ENCODE measurements at regions not wholly inside any gene's neighbourhood (a gene's known extent, or its start where the extent isn't known, plus 50 kb on each side); places are given as distances from the start of the nearest gene placed in this dataset.

DNA sequence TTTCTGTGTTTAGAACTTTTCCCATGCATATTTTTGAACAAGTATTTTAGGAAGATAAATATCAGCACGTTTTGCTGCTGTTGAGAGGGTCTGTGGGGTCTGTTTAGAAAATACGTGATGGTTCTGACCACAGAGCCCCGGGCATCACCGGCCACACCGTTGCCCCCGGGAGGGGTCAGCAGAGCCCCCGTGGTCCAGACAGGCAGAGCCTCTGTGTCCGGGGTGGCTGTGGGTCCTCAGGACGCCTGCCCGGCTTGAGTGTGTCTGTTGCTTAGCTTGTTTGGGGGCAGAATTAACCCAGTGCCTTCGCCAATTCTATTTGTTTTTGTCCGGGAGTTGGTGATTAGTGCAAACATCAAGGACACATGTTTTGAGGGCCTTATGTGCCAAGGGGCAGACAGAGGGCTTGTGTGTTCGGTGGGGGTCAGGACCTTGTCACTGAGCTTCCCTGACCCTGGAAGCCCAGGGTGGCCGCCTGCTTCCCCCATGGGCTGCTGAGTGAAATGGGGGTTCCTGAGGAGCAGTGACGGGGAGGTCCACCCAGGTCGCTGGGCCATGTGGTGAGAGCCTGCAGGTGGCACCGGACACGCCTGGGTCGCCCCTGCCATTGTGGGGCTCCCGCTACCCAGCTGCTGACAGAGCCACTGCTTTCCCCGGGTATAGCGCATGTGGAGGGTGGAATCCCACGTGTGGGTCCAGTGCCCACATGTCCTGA lies 122.2 kb downstream of the SIK1 start:
- DNase-seq, result no peak

DNA sequence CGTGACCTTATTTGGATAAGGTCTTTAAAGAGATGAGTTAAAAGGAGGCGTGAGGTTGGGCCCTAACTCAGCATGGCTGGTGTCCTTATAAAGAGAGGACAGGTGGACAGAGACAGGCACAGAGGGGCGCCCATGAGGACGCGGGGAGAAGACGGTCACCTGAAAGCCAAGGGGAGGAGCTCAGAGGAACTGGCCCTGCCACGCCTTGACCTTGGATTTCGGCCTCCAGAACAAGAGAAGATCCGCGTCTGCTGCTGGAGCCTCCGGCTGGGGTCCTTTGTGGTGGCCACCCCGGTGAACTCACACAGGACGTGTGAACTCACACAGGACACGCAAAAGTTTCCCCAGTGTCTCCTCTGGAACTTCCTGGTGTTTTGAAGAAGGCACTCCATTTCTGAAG lies 122.7 kb downstream of the SIK1 start:
- no peak for DNase-seq

DNA sequence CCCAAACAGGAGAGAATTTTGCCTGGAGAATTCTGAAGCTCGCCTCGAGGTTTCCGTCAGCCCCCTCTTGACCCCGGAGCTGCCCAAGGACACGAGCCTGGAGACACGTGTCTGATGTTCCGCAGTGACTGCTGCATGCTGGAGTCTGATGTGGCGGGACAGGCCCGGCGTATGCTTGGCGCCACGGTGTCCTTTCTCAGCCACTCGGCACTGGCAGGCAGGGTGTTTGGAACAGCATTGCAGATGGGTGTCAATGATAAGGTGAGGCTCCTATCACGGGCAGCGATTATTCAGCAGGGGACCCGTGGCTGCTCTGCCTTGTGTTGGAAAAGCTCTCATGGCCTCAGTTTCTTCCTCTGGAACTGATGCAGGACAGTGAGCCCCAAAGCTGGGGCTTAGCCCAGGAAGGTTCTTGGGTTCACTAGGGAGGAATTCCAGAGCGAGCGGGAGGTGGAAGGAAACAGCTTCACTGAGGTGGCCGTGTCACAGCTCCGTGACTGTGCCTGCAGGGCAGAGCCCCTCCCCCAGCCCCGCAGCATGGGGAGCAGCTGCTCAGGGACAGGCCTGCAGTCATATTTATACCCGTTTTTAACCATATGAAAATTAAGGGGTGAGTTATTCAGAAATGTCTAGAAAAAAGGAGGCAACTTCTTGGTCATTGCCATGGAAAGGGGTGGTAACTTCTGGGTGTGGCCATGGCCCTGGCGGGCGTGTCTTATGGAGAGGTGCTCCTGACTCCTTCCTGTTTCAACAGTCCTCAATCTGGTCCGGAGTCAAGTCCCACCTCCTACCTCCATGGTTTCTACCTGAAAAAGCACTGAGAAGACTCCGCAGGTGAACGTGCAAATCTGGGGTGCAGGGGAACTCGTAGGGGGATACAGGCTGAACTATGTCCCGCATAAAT lies 123.4 kb downstream of the SIK1 start:
- no peak for DNase-seq

DNA sequence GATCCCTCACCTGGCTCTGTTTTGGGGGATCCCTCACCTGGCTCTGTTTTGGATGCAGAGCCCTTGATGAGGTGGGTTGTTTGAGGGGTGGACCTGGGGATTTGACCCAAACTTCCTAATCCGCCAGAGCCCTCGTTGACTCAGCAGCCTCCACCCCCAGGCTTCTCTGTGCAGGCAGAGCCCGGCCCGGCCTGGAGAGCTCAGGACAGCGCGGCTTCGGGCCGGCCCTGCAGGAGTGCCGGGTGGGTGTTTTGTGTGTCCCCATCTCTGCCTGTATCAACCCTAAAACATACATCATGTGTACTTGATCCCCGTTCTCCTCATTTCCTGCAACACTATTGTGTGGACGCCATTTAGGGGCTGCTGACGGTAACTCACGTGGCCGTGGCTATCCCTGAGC lies 124.2 kb downstream of the SIK1 start:
- no peak for DNase-seq

DNA sequence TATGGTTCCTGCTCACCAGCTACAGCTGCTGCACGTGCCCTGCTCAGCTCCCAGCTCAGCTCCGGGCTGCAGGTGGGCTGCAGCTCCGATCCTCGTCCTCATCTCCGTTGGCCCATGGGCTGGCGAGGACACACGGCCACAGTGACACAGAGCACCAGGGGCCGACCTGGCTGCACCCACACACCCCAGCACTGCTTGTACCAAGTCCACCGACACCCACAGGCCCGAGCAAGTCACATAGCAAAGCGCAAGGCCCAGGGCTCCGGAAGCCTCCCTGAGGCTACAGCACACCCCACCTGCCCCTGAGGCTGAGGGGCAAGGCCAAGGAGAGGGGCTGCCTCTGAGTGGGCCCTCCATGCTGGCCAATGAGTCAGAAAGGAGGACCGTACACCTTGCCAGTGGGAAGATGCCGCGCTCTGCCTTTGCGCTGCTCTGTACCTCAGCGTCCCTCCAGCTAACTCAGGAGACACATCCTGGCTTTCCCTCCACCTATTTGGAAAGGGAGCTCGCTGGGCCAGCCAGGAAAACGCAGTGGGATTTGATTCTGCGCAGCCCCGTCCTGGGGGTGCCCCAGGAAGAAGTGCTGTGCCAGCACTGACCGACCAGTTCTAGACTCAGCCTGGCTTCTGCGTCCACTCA lies 124.8 kb downstream of the SIK1 start:
- DNase-seq, result no peak

DNA sequence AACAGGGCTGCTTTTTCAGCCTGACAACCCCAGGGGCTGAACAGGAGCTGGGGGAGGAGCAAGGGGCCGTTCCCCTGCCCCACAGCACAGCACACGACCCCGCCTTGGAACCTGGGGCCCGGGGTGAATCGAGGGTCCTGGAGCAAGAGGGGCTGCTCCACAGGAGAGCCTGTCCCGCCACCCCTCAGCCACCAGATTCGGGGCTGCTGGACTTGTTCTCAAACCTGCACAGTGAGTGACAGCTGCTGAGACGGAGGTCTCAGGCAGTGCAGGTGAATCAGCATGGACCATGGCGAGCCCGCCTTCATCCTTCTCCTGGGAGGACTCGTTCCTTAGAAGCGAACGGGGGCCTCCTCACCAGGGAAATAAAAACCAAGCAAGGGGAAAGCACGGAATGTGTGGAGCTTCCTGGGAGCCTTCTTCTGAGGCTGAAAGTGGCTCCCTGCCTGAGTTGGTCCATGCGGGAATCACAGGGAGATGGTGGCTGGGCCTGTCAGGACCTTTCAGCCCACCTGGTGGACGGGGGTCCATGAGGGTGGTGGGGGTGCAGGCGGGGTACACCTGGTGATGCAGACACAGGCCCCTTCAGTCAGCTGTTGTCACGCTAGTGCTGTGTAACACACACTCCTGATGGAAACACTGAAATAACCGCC lies 125.4 kb downstream of the SIK1 start:
- DNase-seq, result no peak

DNA sequence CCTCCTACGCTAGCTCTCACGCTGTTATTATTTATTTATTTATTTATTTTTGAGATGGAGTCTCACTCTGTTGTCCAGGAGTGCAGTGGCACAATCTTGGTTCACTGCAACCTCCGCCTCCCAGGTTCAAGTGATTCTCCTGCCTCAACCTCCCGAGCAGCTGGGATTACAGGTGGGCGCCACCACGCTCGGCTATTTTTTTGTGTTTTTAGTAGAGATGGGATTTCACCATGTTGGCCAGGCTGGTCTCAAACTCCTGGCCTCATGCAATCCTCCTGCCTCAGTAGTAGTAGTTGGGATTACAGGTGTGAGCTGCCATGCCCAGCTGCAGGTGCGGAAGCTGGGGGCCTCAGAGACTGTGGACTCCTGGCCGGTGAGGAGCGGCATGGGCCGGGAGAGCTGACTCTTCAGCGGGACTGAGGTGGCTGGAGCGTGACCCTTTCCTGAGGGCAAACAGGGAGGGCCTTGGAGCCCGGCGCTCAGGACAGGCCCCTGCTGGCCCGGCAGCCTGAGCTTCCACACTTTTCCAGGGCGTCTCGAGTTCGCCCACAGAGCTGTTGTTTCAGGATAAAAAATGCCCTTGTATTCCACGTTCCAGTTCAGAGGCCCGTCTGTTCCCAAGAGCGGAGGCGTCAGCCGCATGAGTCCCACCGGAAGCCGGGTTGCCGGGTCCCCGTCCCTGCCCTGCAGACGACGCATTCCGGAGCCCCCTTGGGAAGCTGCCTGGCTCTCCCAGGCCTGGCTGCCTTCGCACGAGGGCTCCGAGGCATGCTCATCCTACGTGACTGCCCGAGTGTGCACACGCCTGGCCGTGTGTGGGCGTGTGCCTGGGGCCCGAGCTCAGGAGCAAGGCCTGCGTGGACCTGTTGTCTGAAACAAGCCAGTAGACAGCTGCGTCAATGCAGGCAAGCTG lies 126.2 kb downstream of the SIK1 start:
- no peak for DNase-seq

DNA sequence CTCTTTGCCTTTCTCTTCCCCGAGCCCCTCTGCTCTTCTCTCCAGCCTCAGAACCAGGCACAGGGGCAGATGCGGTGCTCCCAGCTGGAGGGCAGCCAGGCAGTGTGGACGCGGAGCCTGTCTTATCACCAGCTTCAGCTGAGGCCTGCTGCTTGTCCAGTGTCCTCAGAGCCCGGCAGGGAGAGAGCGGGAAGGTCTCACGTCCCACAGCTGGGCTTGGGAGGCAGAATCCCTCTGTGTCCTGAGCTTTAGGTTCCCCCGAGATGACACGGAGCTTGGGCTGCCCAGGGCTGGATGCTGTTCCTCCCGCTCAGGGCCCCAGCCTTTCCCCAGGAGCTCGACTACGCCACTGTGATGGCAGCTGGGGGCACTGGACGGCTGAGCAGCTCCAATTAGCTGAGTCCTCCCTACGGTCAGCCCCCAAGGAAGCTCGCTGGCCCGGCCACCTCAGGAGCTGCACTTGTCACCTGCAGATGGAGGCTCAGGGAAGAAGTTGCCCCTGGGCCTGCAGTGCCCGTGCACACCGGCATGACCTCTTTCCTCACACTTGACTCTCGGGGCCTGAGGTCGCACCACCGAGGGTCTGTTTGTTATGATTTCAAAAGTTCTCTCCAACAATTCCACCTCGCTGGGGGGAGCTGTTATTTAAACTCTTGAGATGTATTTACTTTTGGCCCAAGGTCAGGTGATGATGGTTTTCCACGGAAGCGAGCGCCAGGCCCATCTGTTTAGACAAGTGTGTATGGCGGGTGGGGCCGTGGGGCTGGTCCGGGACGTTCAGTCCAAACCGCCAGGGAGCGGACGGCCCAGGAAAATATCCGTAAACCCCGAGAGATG lies 127.3 kb downstream of the SIK1 start:
- DNase-seq, result no peak

DNA sequence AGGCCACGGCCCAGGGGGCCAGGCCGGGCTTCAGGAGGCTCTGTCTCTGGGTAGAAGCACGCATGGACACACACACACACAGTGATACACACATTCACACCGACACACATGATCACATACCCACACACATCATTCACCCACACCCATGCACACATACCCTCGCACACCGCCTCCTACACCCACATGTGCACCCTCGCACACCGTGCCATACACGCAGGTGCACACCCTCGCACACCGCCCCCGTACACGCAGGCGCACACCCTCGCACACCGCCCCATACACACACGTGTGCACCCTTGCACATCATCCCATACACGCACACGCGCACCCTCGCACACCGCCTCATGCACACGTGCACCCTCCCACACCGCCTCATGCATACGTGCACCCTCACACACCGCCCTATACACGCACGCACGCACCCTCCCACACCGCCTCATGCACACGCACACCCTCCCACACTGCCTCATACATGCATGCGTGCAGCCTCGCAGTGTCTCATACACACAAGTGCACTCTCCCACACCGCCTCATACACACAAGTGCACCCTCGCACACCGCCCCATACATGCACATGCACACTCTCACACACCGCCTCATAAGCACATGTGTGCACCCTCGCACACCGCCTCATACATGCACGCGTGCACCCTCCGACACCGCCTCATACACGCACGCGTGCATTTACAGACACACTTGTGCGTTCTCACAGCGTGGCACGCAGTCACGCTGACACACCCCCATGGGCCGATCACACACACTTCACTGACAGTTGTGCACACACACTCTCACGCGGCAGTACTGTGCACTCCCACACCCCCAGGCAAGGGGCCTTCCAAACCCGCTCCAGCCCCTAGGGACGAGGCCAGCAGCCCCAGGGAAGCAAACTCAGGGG lies 128.1 kb downstream of the SIK1 start:
- DNase-seq, result no peak

DNA sequence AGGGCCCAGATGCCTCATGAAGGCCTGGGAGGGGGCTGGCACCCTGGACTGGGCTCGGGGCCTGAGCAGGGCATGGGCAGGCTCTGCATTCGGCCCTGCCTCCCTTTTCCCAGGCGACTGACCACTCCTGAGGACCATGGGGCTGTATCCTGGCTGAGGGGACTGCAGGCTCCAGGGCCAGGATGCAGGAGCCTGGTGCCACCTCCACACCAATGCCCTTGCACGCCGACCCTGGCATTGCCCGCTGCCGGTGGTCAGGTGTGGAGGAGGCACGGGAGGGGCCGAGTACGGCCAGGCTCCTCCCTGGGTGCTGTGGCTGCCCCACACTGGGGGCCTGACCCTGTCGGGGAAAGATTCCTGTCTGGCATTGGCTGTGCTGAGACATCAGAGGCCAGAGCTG lies 128.9 kb downstream of the SIK1 start:
- DNase-seq, result no peak

DNA sequence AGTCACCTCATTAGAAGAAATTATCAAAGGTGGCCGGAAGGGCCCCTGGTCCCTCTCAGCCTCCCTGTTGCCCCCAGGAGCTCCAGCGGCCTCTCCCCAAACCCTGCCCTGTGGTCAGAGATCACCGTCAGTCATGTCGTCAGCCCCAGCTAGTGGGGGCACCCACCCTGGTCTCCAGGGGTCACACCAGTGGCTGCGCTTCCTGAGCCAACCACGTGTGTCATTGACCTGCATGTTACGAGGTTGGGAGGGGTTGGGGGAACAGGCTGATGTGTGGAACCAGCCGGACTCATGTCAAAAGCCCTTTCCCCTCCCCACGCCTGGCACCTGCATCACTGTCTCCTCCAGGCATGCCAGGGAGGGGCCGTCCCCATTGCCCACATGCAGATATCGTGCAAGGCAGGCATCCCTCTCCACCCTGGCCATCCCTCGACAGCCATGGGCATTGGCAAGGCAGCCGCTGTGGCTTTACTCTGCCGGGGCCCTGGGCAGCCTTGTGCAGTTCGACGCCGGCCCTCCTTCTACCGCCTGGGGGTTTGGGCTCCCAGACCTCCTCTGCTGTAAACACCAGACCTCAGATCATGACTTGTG lies 128.7 kb downstream of the CRYAA start:
- no peak for DNase-seq

DNA sequence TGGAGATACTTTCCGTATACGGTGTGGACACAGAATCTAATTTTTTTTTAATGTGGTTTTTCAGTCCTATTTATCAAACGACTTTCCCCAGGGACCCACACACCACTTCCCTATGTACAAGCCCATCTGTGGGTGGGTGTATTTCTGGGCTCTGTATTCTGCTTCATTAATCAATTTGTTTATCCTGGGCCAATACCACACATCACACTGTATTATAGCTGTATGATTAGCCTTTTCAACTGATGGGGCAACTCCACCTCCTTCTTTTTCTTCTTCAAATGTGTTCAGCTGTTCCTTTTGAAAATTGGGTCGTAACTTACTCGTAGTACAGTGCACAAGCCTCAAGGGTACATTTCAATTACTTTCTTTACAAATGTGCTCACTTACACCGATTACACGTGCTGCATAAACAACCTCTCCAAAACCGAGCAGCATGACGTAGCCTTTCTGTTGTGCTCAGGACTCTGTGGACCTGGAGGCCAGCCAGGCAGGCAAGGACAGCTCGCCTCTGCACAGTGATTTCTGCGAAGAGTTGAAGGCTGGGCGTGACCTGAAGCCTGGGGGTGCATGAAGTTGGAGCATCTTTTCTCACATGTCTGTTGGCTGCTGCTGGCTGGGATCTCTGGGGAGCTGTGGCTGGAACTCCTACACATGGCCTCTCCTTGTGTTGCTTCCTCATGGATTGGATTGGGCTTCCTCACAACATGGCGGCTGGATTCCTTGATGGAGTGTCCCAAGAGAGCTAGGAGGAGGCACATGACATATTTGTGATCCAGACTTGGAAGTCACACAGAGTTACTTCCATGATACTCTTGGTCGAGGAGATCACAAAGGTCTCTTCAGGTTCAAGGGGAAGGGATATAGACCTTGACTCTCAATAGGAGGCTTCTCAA lies 126.5 kb downstream of the CRYAA start:
- no peak for DNase-seq

DNA sequence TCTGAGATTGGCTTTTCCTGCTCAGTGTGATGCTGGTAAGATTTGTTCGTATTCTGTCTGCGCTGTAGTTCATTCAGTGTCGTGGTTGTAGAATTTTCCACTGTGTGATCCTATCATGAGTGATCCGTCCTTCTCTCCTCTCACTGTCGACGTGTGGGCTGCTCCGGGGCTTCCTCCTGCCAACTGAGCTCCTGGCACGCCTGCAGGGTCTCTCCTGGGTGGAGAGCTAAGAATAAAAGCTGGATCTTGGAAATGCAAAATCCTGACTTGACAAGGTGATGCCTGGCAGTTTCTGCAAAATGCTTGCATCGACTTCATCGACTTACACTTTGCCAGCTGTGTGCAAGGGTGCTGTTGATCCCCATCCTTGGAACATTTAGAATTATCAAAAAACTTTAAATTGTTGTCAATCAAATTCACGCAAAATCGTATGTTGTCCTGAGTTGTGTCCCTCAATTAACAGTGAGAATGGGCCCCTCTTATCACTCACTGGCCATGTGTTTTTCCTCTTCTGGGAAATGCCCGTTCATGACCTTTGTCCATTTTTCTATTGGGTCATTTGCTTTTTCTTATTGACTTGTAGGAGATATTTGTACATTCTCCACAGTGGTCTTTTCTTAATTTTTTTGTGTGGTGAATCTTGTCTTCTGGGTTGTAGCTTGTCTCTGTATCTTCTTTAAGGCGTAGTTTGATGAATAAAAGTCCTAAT lies 125.5 kb downstream of the CRYAA start:
- DNase-seq, result peak in 1 of 51 donors; percentile 9

DNA sequence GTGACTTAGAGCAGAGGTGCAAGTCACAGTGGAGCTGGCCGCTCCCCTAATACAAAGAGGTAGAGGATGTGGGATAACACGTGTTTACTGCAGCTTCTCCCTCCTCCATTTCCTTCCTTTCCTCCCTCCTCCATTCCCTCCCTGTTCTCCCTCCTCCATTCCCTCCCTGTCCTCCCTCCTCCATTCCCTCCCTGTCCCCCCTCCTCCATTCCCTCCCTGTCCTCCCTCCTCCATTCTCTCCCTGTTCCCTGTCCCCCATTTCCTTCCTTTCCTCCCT lies 124.0 kb downstream of the CRYAA start:
- no peak for DNase-seq

DNA sequence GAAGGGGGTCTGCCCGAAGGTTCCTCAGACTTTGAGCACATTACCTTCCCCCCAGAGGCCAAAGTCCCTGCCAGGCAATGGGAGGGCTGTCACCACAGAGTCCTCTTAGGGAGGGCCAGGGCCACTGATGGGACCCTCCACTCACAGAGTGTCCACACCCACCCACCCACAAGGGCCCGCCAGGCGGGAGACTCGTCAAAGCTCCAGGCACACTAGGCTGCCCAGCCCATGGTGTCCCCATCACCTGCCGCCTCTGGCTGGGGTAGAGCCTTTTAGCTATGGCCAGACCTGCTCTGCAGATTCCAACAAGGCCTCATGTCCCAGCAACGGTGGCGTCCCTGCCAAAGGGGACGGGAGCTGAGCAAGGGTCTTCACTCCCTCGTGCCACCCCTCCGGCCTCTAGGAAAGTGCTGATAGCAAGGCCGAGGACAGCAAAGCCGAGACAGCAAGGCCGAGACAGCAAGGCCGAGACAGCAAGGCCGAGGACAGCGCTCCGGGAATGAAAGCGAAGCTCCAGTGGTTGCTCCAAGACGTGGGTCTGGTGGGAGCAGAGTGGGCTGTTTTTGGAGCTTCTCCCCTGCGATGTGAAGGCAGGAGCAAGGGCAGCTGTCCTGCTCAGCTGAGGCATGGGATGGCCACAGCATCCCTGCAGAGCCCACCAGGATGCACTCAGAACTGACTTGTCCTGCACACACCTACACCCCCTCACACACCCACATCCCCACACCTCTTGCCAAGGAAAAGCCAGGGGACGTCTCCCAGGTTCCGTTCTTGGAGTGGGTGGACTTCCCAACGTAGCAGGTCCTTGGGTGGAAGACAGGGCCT lies 123.4 kb downstream of the CRYAA start:
- no peak for DNase-seq

DNA sequence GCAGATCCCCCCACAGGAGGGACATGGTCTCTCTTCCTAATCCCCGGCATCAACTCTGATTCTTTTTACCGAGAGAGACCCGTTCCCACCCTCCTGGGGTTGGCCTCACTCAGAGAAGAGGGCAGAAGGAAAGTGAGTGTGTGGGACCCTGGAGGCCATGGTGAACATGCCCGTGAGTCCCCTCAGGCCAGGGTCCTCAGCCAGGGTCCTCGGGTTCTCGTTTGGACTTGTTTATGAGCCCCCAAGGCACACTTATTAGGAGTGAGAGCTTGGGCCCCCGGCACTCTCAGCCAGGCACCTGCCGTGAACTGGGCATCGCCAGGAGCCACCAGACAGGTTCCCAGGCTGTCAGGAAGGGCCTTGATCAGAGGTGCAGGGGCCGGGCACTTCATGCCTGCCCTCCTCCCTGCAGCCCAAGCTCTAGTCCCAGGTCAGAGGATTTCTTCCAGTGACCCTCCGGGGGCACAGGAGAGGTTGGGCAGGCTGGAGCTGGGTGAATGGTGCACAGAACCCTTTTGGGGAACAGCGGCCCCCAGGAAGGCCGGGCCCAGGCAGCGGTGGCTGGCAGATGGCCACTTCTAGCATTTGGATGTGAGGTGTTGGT lies 122.6 kb downstream of the CRYAA start:
- DNase-seq, result no peak
